ENCODE measurements at regions not wholly inside any gene's neighbourhood (a gene's known extent, or its start where the extent isn't known, plus 50 kb on each side); places are given as distances from the start of the nearest gene placed in this dataset.

- DNase-seq (ENCODE audit: insufficient read length) = no peak
- FAIRE-seq = no peak
- TF ChIP-seq POLR2A (IDR thresholded peaks at IDR 0.05; ENCODE audit: low read depth, low read length) = no peak
- TF ChIP-seq POLR2AphosphoS5 (IDR thresholded peaks at IDR 0.05; ENCODE audit: low read depth, low read length) = no peak
- no peak for TF ChIP-seq TAF1 (IDR thresholded peaks at IDR 0.05; ENCODE audit: borderline replicate concordance, low read depth, low read length)
These were observed 67.3 kb upstream of the KLF12 start for GRCh38 chr13:74201530-74201929.

DNA sequence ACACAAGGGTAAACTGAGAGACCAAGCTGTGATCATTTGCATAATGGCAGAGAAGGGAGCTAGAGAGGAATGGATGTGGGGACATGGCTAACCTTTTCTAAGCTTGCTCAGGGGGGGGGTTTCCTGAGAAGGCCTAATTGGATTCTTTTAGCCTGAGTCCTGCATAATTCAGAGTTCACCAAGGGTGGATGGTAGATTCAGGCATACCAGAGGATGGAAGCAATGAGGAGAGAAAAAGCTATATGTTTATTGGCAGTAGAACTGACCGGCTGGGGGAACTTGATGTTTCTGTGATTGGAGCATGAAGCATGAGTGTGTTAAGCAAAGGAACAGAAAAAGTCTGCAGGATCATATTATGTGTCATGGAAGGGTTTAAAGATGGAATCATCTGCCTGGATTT lies 65.9 kb upstream of the KLF12 start:
- FAIRE-seq = no peak
- no peak for DNase-seq (ENCODE audit: insufficient read length)
- TF ChIP-seq POLR2A (IDR thresholded peaks at IDR 0.05; ENCODE audit: low read depth, low read length) = no peak
- TF ChIP-seq TAF1 (IDR thresholded peaks at IDR 0.05; ENCODE audit: borderline replicate concordance, low read depth, low read length) = no peak
- TF ChIP-seq POLR2AphosphoS5 (IDR thresholded peaks at IDR 0.05; ENCODE audit: low read depth, low read length) = no peak

GRCh38 chr13:74197677-74198429 lies 63.6 kb upstream of the KLF12 start:
- FAIRE-seq (no peak), DNase-seq (ENCODE audit: insufficient read length) (no peak)
- TF ChIP-seq POLR2AphosphoS5 (IDR thresholded peaks at IDR 0.05; ENCODE audit: low read depth, low read length) (no peak), POLR2A (IDR thresholded peaks at IDR 0.05; ENCODE audit: low read depth, low read length) (no peak), TAF1 (IDR thresholded peaks at IDR 0.05; ENCODE audit: borderline replicate concordance, low read depth, low read length) (no peak)

GRCh38 chr13:74194846-74195245 lies 60.6 kb upstream of the KLF12 start:
- TF ChIP-seq POLR2A (IDR thresholded peaks at IDR 0.05; ENCODE audit: low read depth, low read length) = no peak
- TF ChIP-seq TAF1 (IDR thresholded peaks at IDR 0.05; ENCODE audit: borderline replicate concordance, low read depth, low read length) = no peak
- TF ChIP-seq POLR2AphosphoS5 (IDR thresholded peaks at IDR 0.05; ENCODE audit: low read depth, low read length) = no peak
- FAIRE-seq (no peak), DNase-seq (ENCODE audit: insufficient read length) (no peak)

DNA sequence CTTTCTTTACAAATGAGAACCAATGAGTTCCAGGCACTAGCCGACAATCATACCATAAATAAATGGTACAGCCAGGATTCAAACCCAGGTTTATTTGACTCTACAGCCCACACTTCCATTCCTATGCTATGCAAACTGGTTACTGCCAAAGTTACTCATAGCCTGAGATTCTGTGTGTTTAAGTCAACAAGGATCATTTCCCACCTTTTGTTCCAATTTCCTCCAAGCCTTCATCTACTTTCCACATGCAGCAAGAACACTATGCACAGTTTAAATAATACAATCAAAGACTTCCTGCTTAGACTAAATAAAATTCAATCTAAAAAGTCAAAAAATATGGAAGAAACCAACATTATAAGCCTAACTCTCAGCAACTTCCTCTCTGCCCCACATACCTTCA lies 59.2 kb upstream of the KLF12 start:
- no peak for DNase-seq (ENCODE audit: insufficient read length)
- FAIRE-seq = no peak
- TF ChIP-seq POLR2A (IDR thresholded peaks at IDR 0.05; ENCODE audit: low read depth, low read length) (no peak), TAF1 (IDR thresholded peaks at IDR 0.05; ENCODE audit: borderline replicate concordance, low read depth, low read length) (no peak), POLR2AphosphoS5 (IDR thresholded peaks at IDR 0.05; ENCODE audit: low read depth, low read length) (no peak)

- FAIRE-seq = no peak
- DNase-seq (ENCODE audit: insufficient read length) = no peak
- TF ChIP-seq POLR2A (IDR thresholded peaks at IDR 0.05; ENCODE audit: low read depth, low read length) (no peak), POLR2AphosphoS5 (IDR thresholded peaks at IDR 0.05; ENCODE audit: low read depth, low read length) (no peak), TAF1 (IDR thresholded peaks at IDR 0.05; ENCODE audit: borderline replicate concordance, low read depth, low read length) (no peak)
These were observed 57.2 kb upstream of the KLF12 start for GRCh38 chr13:74191410-74191809.

- FAIRE-seq (no peak), DNase-seq (ENCODE audit: insufficient read length) (no peak)
- TF ChIP-seq POLR2AphosphoS5 (IDR thresholded peaks at IDR 0.05; ENCODE audit: low read depth, low read length) (no peak), TAF1 (IDR thresholded peaks at IDR 0.05; ENCODE audit: borderline replicate concordance, low read depth, low read length) (no peak), POLR2A (IDR thresholded peaks at IDR 0.05; ENCODE audit: low read depth, low read length) (no peak)
These were observed 56.8 kb upstream of the KLF12 start for GRCh38 chr13:74190999-74191398.

GRCh38 chr13:74187564-74187963 lies 53.4 kb upstream of the KLF12 start:
- FAIRE-seq (no peak), DNase-seq (ENCODE audit: insufficient read length) (no peak)
- no peak for TF ChIP-seq TAF1 (IDR thresholded peaks at IDR 0.05; ENCODE audit: borderline replicate concordance, low read depth, low read length)
- TF ChIP-seq POLR2A (IDR thresholded peaks at IDR 0.05; ENCODE audit: low read depth, low read length) = no peak
- no peak for TF ChIP-seq POLR2AphosphoS5 (IDR thresholded peaks at IDR 0.05; ENCODE audit: low read depth, low read length)

GRCh38 chr13:74184283-74184682 lies 50.1 kb upstream of the KLF12 start:
- DNase-seq (ENCODE audit: insufficient read length) = no peak
- FAIRE-seq = no peak
- no peak for TF ChIP-seq POLR2AphosphoS5 (IDR thresholded peaks at IDR 0.05; ENCODE audit: low read depth, low read length)
- TF ChIP-seq TAF1 (IDR thresholded peaks at IDR 0.05; ENCODE audit: borderline replicate concordance, low read depth, low read length) = no peak
- TF ChIP-seq POLR2A (IDR thresholded peaks at IDR 0.05; ENCODE audit: low read depth, low read length) = no peak

Data from GM12892 (cell line).